ENCODE measurements at regions not wholly inside any gene's neighbourhood (a gene's known extent, or its start where the extent isn't known, plus 50 kb on each side); places are given as distances from the start of the nearest gene placed in this dataset.

DNA sequence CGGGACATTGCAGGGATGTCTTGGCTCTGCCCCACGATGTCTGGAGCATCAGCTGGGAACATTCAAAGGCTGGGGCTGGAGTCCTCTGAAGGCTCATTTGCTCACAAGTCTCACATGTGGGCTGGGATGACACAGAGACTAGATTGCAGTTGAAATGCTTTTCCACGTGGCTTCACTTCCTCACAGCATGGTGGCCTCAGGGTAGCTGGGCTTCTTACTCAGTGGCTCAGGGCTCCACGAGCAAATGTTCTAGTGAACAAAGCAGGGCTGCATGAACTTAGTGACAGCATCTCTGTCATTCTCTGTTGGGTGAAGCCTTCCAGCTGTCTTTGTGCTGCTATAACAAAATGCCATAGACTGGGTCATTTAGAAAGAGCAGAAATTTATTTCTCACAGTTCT, 247.0 kb upstream of the POU3F1 start:
- Histone ChIP-seq H3K27me3 (ENCODE audit: control insufficient read depth, insufficient read depth, low read length) (no peaks in the 10 kb centered on the region), H3K36me3 (ENCODE audit: control insufficient read depth, insufficient read depth, low read length) (no peaks in the 10 kb centered on the region), H3K4me3 (ENCODE audit: low read depth, low read length) (no peak overlapping the region)
- FAIRE-seq: no peak
- DNase-seq (ENCODE audit: low read depth): no peak
- TF ChIP-seq, protein P1, sequence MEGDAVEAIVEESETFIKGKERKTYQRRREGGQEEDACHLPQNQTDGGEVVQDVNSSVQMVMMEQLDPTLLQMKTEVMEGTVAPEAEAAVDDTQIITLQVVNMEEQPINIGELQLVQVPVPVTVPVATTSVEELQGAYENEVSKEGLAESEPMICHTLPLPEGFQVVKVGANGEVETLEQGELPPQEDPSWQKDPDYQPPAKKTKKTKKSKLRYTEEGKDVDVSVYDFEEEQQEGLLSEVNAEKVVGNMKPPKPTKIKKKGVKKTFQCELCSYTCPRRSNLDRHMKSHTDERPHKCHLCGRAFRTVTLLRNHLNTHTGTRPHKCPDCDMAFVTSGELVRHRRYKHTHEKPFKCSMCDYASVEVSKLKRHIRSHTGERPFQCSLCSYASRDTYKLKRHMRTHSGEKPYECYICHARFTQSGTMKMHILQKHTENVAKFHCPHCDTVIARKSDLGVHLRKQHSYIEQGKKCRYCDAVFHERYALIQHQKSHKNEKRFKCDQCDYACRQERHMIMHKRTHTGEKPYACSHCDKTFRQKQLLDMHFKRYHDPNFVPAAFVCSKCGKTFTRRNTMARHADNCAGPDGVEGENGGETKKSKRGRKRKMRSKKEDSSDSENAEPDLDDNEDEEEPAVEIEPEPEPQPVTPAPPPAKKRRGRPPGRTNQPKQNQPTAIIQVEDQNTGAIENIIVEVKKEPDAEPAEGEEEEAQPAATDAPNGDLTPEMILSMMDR (IDR thresholded peaks at IDR 0.05; ENCODE audit: insufficient read depth, low read length, severe bottlenecking): no peak

GRCh38 chr1:38292969-38293368, 246.4 kb upstream of the POU3F1 start:
- FAIRE-seq: no peak
- Histone ChIP-seq H3K27me3 (ENCODE audit: control insufficient read depth, insufficient read depth, low read length) (no peaks in the 10 kb centered on the region), H3K36me3 (ENCODE audit: control insufficient read depth, insufficient read depth, low read length) (no peaks in the 10 kb centered on the region), H3K4me3 (ENCODE audit: low read depth, low read length) (no peak overlapping the region)
- TF ChIP-seq, protein P1 (IDR thresholded peaks at IDR 0.05; ENCODE audit: insufficient read depth, low read length, severe bottlenecking): no peak
- no peak for DNase-seq (ENCODE audit: low read depth)

DNA sequence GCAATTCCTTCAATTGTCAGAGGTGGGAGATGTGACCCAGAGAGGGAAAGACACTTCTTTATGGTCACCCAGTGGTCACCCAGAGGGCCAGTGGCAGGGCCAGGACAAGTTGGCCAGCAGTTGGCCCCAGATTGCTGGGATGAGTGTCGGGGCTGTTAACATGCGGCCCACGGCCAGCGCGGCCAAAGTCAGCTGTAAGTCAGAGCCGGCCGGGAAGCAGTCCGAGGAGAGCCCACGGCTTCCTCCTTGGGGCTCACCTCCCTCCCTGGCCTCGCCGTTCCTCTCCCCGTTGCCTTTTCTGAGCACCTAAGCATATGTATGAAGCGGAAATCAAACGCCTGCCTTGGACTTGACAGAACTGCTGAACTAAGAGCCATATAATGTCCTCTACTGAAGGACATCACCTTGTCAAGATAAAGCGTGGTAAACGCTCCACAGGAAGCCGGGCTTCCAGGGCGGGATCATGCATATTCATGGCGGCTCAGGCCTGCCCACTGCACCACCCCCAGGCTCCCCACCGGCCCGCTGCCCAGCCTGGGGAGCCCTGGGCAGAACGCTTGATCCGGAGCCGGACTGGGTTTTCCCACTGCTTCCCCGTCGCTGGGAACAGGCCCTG, 245.4 kb upstream of the POU3F1 start:
- FAIRE-seq (no peak), DNase-seq (ENCODE audit: low read depth) (no peak)
- Histone ChIP-seq H3K27me3 (ENCODE audit: control insufficient read depth, insufficient read depth, low read length) (no peaks in the 10 kb centered on the region), H3K4me3 (ENCODE audit: low read depth, low read length) (no peak overlapping the region), H3K36me3 (ENCODE audit: control insufficient read depth, insufficient read depth, low read length) (no peaks in the 10 kb centered on the region)
- TF ChIP-seq, protein P1 (IDR thresholded peaks at IDR 0.05; ENCODE audit: insufficient read depth, low read length, severe bottlenecking): no peak

GRCh38 chr1:38291336-38291735, 244.7 kb upstream of the POU3F1 start:
- DNase-seq (ENCODE audit: low read depth) (no peak), FAIRE-seq (no peak)
- Histone ChIP-seq H3K4me3 (ENCODE audit: low read depth, low read length) (no peak overlapping the region), H3K36me3 (ENCODE audit: control insufficient read depth, insufficient read depth, low read length) (no peaks in the 10 kb centered on the region), H3K27me3 (ENCODE audit: control insufficient read depth, insufficient read depth, low read length) (no peaks in the 10 kb centered on the region)
- TF ChIP-seq, protein P1 (IDR thresholded peaks at IDR 0.05; ENCODE audit: insufficient read depth, low read length, severe bottlenecking): no peak

DNA sequence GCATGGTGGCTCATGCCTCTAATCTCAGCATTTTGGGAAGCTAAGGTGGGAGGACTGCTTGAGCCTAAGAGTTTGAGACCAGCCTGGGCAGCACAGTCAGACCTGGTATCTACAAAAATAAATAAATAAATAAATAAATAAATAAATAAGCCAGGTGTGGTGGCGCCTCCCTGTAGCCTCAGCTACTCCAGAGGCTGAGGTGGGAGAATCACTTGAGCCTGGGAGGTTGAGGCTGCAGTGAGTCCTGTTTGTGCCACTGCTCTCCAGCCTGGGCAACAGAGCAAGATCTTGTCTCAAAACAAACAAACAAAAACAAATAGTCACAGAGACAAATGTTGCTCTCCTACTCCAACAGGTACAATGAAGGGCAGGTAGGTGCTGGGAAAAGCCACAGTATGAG, 242.4 kb upstream of the POU3F1 start:
- Histone ChIP-seq H3K4me3 (ENCODE audit: low read depth, low read length) (no peak overlapping the region), H3K27me3 (ENCODE audit: control insufficient read depth, insufficient read depth, low read length) (no peaks in the 10 kb centered on the region), H3K36me3 (ENCODE audit: control insufficient read depth, insufficient read depth, low read length) (no peaks in the 10 kb centered on the region)
- DNase-seq (ENCODE audit: low read depth) (no peak), FAIRE-seq (no peak)
- TF ChIP-seq, protein P1 (IDR thresholded peaks at IDR 0.05; ENCODE audit: insufficient read depth, low read length, severe bottlenecking): no peak

GRCh38 chr1:38287547-38287946, 241.0 kb upstream of the POU3F1 start:
- Histone ChIP-seq H3K36me3 (ENCODE audit: control insufficient read depth, insufficient read depth, low read length) (no peaks in the 10 kb centered on the region), H3K27me3 (ENCODE audit: control insufficient read depth, insufficient read depth, low read length) (no peaks in the 10 kb centered on the region), H3K4me3 (ENCODE audit: low read depth, low read length) (no peak overlapping the region)
- TF ChIP-seq, protein P1 (IDR thresholded peaks at IDR 0.05; ENCODE audit: insufficient read depth, low read length, severe bottlenecking): no peak
- FAIRE-seq: no peak
- no peak for DNase-seq (ENCODE audit: low read depth)
